Spleen (tissue), 11 donors: ENCODE measurements at regions not wholly inside any gene's neighbourhood (a gene's known extent, or its start where the extent isn't known, plus 50 kb on each side); places are given as distances from the start of the nearest gene placed in this dataset.

Experiments
- DNase-seq: peaks from one replicate; pipeline ENCODE4 v3.0.0-alpha.2; 2020
- H3K27ac ChIP-seq, 8 donors: fragments of 200-600 bp; sonication (generic) in 7 of 8; 1 replicate in 4 of 8; 2 replicates in 4 of 8; pipeline versions ENCODE4 v1.5.0 to v1.8.0; 2016 to 2021; ENCODE audit warnings: inconsistent platforms in 4 of 8, mild to moderate bottlenecking in 4 of 8, moderate library complexity in 1 of 8
- H3K27me3 ChIP-seq, 7 donors: fragments of 200-600 bp; sonication (generic) in 6 of 7; replicated peaks in 1 of 7; 1 replicate in 4 of 7; 2 replicates in 3 of 7; pipeline versions ENCODE4 v1.5.0 to v1.8.0; 2016 to 2021; ENCODE audit warnings: inconsistent platforms in 3 of 7, mild to moderate bottlenecking in 1 of 7
- H3K36me3 ChIP-seq, 6 donors: fragments of 200-600 bp; sonication (generic) in 5 of 6; 1 replicate in 4 of 6; 2 replicates in 2 of 6; pipeline versions ENCODE4 v1.5.0 to v1.8.0; 2016 to 2021; ENCODE audit warnings: inconsistent platforms in 2 of 6
- H3K4me1 ChIP-seq, 6 donors: fragments of 200-600 bp; sonication (generic) in 5 of 6; 1 replicate in 3 of 6; 2 replicates in 3 of 6; pipeline versions ENCODE4 v1.5.0 to v1.8.0; 2016 to 2021; ENCODE audit warnings: inconsistent platforms in 3 of 6
- H3K4me3 ChIP-seq, 8 donors: fragments of 200-600 bp; sonication (generic) in 7 of 8; 1 replicate in 4 of 8; 2 replicates in 4 of 8; pipeline versions ENCODE4 v1.5.0 to v1.8.0; 2016 to 2021; ENCODE audit warnings: inconsistent platforms in 4 of 8, mild to moderate bottlenecking in 4 of 8, moderate library complexity in 2 of 8
- H3K9me3 ChIP-seq, 8 donors: fragments of 200-600 bp; sonication (generic) in 7 of 8; 1 replicate in 4 of 8; 2 replicates in 4 of 8; pipeline versions ENCODE4 v1.5.0 to v1.8.0; 2016 to 2021; ENCODE audit warnings: inconsistent platforms in 4 of 8
- POLR2A ChIP-seq, 3 donors: fragments of 450-650 bp; IDR thresholded peaks; one replicate each; pipeline ENCODE4 v1.5.1; 2017; ENCODE audit warnings: antibody characterized with exemption in 3 of 3, mild to moderate bottlenecking in 1 of 3
- POLR2AphosphoS5 ChIP-seq, 3 donors: sonication (generic); formaldehyde crosslinking; IDR thresholded peaks; one replicate each; pipeline ENCODE4 v1.5.1; 2017; ENCODE audit warnings: antibody characterized with exemption in 3 of 3
- WGBS, 5 donors: extraction: QIAGEN DNeasy Blood & Tissue Kit in 3 of 5; methylation state at CpG; one replicate each; pipeline versions ENCODE4 v1.1.5 to v1.1.7; 2013 to 2018; 5-methylcytosine and 5-hydroxymethylcytosine counted together
- intact Hi-C: fragments of 100-400 bp; cut with DNase I; formaldehyde crosslinking; loops from one replicate; pipeline ENCODE4 v1.15.0; 2023; ENCODE audit warnings: low total_unique reads
- TF ChIP-seq, protein P1 (sequence below), 11 experiments: fragments of 200-600 bp in 7 of 11; fragments of 450-650 bp in 4 of 11; sonication (generic) in 4 of 11; IDR thresholded peaks in 8 of 11; conservative IDR thresholded peaks in 3 of 11; 1 replicate in 7 of 11; 2 replicates in 4 of 11; pipeline versions ENCODE4 v1.4.0 to v1.8.0; 2016 to 2021; ENCODE audit warnings: antibody characterized with exemption in 11 of 11, inconsistent platforms in 4 of 11, mild to moderate bottlenecking in 1 of 11
- donor health status: healthy with polysubstance abuse.
- donor health status: DM: no; HTN: no; CAD: no; lungs with moderate emphysema.
- donor health status: DM: no; HTN: no; CAD: no.
- donor health status: Bipolar disorder and iron deficiency.
- donor health status: healthy.
- donor health status: DM: no; HTN: no; CAD: no.
- donor health status: DM: yes; HTN: yes; CAD: no.

DNA sequence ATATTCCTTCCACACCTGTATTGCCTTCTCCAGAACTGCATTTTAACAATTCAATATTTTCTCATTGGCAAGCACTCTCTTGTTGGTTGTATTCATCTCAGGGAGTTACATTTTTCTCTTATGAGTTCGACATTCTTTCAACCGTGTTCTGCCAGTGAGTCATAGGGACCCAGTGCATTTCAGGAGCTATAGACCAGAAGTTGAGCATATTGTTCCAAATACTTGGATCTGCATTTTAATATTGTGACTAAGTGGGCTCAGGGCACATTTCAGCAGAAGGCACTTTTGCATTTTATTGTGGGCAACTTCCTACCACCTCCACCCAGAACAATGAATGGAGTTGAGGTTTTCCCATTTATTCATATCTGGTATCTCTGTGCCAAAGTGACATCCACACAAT, 132.8 kb downstream of the TNFSF18 start:
- no peak for TF ChIP-seq POLR2A (IDR thresholded peaks at IDR 0.05)
- TF ChIP-seq POLR2AphosphoS5 (IDR thresholded peaks at IDR 0.05) = no peak
- TF ChIP-seq, protein P1, sequence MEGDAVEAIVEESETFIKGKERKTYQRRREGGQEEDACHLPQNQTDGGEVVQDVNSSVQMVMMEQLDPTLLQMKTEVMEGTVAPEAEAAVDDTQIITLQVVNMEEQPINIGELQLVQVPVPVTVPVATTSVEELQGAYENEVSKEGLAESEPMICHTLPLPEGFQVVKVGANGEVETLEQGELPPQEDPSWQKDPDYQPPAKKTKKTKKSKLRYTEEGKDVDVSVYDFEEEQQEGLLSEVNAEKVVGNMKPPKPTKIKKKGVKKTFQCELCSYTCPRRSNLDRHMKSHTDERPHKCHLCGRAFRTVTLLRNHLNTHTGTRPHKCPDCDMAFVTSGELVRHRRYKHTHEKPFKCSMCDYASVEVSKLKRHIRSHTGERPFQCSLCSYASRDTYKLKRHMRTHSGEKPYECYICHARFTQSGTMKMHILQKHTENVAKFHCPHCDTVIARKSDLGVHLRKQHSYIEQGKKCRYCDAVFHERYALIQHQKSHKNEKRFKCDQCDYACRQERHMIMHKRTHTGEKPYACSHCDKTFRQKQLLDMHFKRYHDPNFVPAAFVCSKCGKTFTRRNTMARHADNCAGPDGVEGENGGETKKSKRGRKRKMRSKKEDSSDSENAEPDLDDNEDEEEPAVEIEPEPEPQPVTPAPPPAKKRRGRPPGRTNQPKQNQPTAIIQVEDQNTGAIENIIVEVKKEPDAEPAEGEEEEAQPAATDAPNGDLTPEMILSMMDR (IDR thresholded peaks at IDR 0.05 in 8 of 11, conservative IDR thresholded peaks at IDR 0.05 in 3 of 11) = no peak
- Histone ChIP-seq H3K27me3 (no peaks in the 10 kb centered on the region), H3K36me3 (no peaks in the 10 kb centered on the region), H3K4me3 (no peak overlapping the region), H3K9me3 (peaks cover 0 to 10% (median 9%) of the 10 kb centered on the region in 8 donors), H3K4me1 (no peaks in the 10 kb centered on the region), H3K27ac (no peak overlapping the region)
- intact Hi-C loops = no loop called here
- WGBS, 5 donors = 80 to 94% (median 88%) methylated on average over 2 of the region's 2 CpGs
- DNase-seq = no peak

DNA sequence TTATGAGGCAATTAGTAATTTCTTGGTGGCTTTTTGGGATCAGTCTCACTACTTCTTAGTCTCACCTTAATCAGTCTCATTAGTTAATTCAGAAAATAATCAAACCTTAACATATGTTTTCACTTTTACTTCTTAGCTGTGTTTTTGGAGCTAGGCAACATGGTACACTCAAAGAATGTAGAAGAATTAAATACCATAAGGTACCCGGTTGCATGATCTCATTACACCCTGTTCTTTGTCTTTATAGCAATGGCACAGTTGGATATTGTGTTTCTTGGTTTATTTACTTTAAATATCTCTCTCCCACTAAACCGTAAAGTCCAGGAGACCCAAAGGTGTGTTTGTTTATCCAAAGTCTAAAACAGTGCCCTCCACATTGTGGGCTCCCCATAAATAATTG, 132.3 kb downstream of the TNFSF18 start:
- no peak overlapping the region for H3K27ac ChIP-seq
- no peaks in the 10 kb centered on the region for H3K4me1 ChIP-seq
- 92 to 98% (median 95%) methylated on average over 2 of the region's 2 CpGs for WGBS, 5 donors
- H3K36me3 ChIP-seq = no peaks in the 10 kb centered on the region
- H3K9me3 ChIP-seq = peaks cover 0 to 5% (median 4%) of the 10 kb centered on the region in 8 donors
- TF ChIP-seq, protein P1 (IDR thresholded peaks at IDR 0.05 in 8 of 11, conservative IDR thresholded peaks at IDR 0.05 in 3 of 11) = no peak
- TF ChIP-seq POLR2A (IDR thresholded peaks at IDR 0.05) (no peak), POLR2AphosphoS5 (IDR thresholded peaks at IDR 0.05) (no peak)
- H3K4me3 ChIP-seq = no peak overlapping the region
- intact Hi-C loops = no loop called here
- DNase-seq = no peak
- H3K27me3 ChIP-seq = no peaks in the 10 kb centered on the region

DNA sequence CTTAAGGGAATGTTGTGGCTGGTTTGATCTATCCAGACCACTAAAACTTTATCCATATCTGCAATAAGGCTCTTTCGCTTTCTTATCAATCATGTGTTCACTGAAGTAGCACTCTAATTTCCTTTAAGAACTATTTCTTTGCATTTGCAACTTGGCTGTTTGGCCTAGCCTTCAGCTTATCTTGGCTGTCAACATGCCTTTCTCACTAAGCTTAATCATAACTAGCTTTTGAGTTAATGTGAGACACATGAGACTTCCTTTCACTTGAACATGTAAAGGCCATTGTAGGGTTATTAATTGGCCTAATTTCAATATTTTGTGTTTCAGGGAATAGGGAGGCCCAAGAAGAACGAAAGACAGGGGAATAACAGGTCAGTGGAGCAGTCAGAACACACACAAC, 124.7 kb downstream of the TNFSF18 start:
- no peaks in the 10 kb centered on the region for H3K4me1 ChIP-seq
- H3K9me3 ChIP-seq = no peaks in the 10 kb centered on the region
- H3K27ac ChIP-seq = no peak overlapping the region
- DNase-seq = no peak
- no peaks in the 10 kb centered on the region for H3K36me3 ChIP-seq
- intact Hi-C loops = no loop called here
- H3K27me3 ChIP-seq = no peaks in the 10 kb centered on the region
- 73 to 90% (median 83%) methylated on average over 2 of the region's 2 CpGs for WGBS, 5 donors
- TF ChIP-seq POLR2AphosphoS5 (IDR thresholded peaks at IDR 0.05) (no peak), POLR2A (IDR thresholded peaks at IDR 0.05) (no peak)
- TF ChIP-seq, protein P1 (IDR thresholded peaks at IDR 0.05 in 8 of 11, conservative IDR thresholded peaks at IDR 0.05 in 3 of 11) = no peak
- H3K4me3 ChIP-seq = no peak overlapping the region

DNA sequence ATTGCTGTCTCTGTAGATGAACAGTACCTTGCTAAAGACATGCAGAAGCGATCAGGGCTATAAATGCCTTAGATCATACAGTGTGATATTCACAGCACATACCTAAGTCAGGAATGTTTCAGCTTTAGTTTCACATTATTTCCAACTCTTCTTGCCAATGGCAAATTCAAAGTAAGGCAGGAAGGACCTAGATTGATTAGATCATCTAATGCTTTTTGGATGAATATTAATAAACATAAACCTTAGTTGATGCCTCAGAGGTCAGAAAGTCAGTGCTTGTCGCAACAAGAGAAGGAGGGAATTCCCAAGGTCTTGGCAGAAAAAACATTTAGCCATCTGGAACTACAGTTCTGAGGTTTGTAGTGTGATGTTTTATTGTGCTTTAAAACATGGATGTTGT, 122.3 kb downstream of the TNFSF18 start:
- WGBS, 5 donors = 78 to 89% (median 82%) methylated on average over 2 of the region's 2 CpGs
- Histone ChIP-seq H3K9me3 (no peaks in the 10 kb centered on the region), H3K27ac (no peak overlapping the region), H3K4me3 (no peak overlapping the region), H3K27me3 (no peaks in the 10 kb centered on the region), H3K36me3 (no peaks in the 10 kb centered on the region), H3K4me1 (peaks cover 0 to 1% (median 0%) of the 10 kb centered on the region in 6 donors)
- intact Hi-C loops = no loop called here
- DNase-seq = no peak
- TF ChIP-seq POLR2AphosphoS5 (IDR thresholded peaks at IDR 0.05) = no peak
- TF ChIP-seq POLR2A (IDR thresholded peaks at IDR 0.05) = no peak
- TF ChIP-seq, protein P1 (IDR thresholded peaks at IDR 0.05 in 8 of 11, conservative IDR thresholded peaks at IDR 0.05 in 3 of 11) = no peak
